HG02938 (cell line): ENCODE measurements at regions not wholly inside any gene's neighbourhood (a gene's known extent, or its start where the extent isn't known, plus 50 kb on each side); places are given as distances from the start of the nearest gene placed in this dataset.
A peak's percentile ranks its signal among the peaks of the same experiment; 100 is the strongest.

Experiments used
- ATAC-seq: cut with Tn5 transposase; IDR thresholded peaks from one replicate; pipeline ENCODE4 v1.9.1; 2021; ENCODE audit warnings: mild to moderate bottlenecking, moderate library complexity; ENCODE audit not compliant: unreplicated experiment

DNA sequence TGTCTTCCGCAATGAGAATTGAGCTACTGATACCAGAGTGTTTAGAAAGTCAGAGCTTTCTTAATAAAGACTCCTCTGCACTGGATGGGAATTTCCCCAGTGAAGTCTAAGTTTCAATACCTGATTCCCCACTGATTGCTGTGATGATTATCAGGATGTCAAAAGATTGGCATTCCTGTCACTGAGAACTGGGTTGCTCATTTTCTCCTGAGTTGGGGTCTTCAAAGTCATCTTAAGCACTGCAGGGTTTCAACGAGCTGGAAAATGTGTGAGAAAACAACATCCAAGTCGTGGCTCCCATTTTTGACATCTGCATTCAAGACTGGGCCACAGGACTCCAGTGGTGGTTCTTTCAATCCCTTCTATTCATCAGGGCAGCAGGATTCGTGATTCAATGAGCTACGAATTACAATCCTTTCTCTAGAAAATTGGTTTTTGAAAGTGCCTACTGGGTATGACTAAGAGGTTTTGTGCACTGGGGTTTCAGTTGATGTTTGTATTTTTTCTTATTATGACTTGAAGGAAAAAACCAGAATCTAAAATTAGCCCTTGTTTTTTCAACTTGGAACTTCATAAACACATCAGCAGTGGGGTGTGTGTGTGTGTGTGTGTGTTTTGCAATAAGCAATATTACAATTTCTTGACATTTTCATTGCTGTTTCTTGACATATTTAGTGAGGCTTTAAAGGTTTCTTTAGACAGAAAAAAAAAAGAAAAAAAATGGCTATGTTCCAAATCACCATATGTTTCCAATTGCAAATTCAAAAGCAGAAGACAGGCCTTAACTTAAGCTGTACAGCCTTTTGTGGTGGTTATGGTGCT lies 233.0 kb downstream of the FAM76B start:
- ATAC-seq: peak; percentile 79

- no peak for ATAC-seq
Measured at GRCh38 chr11:95556011-95556341, 233.6 kb downstream of the FAM76B start.

DNA sequence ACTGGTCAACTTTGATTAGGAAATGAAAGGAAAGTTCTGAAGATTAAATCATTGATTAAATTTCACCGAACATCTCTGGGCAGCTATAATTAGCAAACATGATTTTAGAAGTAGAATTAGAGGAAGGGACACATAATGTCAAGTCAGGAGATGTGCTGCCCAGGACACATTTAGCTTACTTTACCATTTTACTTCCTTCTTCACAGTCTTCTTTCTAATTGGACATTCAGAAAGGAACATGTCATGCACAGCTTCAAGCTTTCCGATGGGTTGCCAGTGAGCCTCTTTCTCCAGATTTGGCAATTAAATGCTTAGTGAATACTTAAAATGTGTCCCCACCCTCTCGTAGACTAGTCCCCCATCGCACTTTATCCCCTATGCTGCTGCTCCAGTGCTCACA lies 234.7 kb downstream of the FAM76B start:
- no peak for ATAC-seq

DNA sequence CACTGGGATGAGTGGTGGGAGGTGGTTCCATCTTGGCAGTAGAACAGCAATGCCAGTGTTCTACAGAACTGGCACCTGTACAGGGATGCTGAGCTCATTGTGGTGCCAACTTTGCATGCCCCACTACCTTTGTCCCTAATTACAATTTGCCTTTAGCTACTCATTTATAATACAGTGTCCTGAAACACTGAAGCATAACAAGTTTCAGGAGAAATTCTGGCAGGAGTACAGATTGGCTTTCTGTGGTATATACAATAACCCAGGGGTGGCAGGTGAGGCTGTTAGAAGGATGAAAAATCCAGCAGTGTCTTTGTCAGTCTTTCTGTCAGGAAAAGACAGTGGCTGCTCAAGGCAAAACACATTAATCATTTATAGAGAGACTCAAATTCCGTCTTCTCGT lies 240.3 kb downstream of the FAM76B start:
- ATAC-seq: no peak

DNA sequence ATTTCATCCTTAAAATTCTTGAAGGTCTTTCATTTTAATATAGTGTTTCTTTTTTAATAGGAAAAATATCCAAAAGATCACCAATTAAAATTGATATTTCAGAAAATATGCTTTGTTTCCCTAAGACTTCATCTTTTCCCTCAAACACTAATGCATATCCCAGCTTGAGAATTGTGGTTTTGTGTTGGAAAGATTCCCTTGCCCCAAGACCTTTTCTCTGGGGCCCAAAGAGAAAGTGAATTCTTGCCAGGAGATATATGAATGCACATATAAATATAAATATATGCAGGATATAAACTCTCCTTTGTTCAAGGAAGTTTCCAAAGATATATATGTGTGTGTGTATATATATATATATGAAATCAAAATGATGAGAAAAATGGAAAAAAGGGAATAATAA lies 241.2 kb downstream of the FAM76B start:
- no peak for ATAC-seq

GRCh38 chr11:95547976-95548375 lies 241.6 kb downstream of the FAM76B start:
- ATAC-seq: no peak

DNA sequence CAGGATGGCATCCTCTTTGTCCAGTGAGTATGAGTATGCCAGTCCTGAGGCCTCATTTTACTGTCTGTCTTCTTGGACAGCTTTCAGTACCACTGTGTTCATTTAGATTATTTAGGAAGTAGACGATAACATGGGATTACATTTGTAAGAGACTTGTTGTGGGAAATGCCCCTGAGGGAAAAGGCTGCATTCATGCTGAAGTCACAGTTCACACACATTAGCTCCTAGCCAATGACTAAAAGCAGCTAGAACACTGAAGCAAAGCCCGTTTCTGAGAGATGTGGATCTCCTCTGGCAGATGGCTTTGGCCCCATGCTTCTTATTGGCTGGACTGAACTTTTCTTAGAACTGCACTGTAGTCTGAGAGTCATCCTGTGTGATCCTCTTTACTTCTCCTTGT lies 242.4 kb downstream of the FAM76B start:
- ATAC-seq: no peak

DNA sequence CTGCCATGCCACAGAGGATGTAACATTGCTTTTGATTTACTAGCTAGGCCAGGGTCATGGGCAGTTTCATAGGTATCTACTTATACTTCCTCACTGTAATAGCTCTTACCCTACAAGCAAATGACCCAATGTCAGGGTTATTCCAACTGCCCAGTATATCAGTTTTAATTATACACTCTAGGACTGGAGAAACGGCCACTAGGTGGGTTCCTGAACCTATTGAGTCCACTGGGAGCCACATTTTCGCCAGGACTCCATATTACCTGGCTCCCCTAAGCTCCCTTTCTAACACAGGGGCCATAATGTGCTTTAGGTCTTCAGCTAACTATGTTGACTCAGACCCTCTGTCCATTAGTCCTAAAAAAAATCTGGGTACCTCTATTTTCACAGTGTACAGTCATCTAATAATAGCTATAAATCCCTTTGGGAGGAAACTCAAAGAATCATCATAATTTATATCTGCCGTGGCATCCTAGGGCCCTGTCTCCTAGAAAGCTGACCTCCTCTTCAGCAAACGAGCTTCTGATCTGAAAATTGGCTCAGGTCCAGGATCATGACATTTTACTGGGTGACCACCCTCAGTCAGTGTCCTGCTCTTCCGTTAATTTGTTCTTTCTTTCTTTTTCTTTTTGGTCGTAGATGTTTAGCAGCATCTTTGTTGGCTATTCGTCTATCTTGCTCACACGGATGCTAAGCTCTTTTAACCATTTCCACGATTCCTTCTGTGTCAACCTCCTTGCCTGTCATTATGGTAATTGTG lies 244.3 kb downstream of the FAM76B start:
- ATAC-seq: no peak

DNA sequence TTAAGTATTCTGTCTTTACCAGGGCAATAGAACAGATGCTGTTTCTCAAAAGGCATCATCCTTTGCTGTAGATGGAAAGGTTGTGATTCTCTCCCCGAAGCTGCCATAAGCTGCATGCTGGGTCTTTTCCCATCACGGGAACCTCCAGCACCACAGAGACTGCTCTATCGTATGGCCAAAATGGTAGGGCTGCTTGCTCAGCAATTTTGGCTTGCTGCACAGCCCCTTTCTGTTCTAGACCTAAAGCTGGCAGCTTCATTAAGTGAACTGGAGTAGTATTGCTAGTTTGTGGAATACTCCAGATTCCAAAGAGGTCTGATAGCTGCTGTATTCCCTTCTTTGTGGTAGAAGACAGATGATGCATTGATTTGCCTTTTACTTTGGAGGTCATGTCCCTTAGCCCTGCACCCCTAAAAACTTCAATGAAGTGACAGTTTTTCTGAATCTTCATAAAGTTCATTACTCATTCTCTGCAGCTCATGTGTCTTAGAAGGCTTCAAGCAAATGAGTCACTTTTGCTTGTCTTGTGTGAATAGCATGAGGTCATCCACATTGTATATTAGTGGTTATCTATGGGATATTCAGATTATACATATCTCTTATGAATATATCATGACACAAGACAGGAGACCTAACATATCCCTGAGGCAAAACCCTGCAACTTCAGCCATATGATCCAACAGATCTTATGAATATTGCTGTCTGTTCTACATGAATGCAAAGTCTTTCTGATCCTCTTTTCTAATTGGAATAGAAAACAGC lies 245.3 kb downstream of the FAM76B start:
- no peak for ATAC-seq

GRCh38 chr11:95542868-95543551 lies 246.6 kb downstream of the FAM76B start:
- ATAC-seq: no peak

DNA sequence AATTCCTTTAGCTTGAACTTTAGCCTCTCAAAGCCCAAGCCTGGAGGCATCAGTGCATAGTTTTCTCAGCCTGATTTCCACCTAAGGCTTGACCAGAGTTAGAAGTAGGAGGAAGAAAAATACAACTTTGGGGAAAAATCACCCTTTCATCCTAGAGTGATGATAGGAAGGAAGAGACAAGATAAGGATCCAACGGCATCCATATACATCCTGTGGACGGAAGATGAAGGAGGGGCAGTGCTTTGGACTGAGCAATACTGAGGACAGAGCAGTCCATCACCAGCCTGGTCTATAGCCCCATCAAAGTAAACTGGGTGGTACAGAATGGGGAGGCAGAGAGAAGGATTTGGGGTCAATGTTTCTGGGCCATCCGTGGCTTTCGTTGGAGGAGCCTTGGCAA lies 247.9 kb downstream of the FAM76B start:
- ATAC-seq: no peak

GRCh38 chr11:95536047-95536690 lies 253.4 kb downstream of the FAM76B start:
- no peak for ATAC-seq

- no peak for ATAC-seq
Measured at GRCh38 chr11:95534809-95535208, 254.8 kb downstream of the FAM76B start.

DNA sequence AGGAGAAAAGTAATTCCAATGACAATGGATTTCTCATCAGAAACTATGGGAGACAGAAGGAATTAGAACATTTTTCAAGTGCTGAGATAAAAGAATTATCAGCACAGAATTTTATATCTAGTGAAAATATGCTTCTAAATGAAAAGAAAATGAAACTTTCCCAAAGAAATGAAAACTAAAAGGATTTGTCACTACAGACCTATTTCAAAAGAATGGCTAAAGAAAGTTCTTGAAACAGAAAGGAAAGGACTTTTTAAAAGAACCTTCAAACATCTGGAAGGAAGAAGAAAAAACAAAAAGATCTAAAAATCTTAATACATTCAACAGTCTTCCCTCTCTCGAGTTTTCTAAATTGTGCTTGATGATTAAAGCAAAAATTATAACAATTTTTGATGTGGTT lies 255.4 kb downstream of the FAM76B start:
- no peak for ATAC-seq

DNA sequence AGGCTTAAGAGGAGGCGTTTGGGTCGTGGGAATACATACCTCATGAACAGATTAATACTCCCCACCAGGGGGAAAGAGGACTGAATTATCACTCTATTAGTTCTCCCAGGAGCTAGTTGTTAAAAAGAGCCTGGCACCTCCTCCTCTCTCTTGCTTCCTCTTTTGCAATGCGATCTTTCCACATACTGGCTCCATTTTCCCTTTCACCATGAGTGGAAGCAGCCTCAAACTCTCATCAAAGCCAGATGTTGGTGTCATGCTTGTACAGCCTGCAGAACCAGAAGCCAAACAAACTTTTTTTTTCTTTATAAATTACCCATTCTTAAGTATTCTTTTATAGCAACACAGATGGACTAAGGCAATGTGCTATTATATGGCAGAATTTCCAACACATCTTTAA lies 258.5 kb downstream of the FAM76B start:
- ATAC-seq: no peak

GRCh38 chr11:95524314-95525036 lies 265.1 kb downstream of the FAM76B start:
- ATAC-seq: no peak

- no peak for ATAC-seq
Measured at GRCh38 chr11:95522874-95523273, 266.7 kb downstream of the FAM76B start.

- no peak for ATAC-seq
Measured at GRCh38 chr11:95521862-95522261, 267.7 kb downstream of the FAM76B start.

DNA sequence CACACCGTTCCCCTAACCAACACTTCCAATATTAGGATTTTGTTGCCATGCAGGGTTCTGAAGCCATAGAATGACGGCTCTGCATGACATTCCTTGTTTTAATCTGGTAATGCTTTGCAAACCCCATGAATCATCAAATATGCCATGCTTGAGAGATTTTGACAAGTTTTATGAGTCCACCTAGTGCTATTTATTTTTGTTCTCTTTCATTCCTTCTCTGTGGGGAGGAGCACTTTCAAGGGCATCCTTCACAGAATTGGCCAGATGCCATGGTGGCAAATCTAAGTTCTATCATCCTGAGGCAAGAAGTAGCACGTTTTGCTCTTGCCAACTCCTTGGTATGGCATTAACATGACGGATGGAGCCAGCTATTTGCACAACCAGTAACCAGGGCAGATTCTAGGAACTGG lies 268.4 kb downstream of the FAM76B start:
- no peak for ATAC-seq
